ENCODE measurements at regions not wholly inside any gene's neighbourhood (a gene's known extent, or its start where the extent isn't known, plus 50 kb on each side); places are given as distances from the start of the nearest gene placed in this dataset.

- TF ChIP-seq EZH2 (IDR thresholded peaks at IDR 0.05; ENCODE audit: borderline replicate concordance, low read depth, low read length, severe bottlenecking) (no peak), POLR2A (IDR thresholded peaks at IDR 0.05; ENCODE audit: low read depth, low read length) (no peak), MAX (IDR thresholded peaks at IDR 0.05; ENCODE audit: insufficient read depth, insufficient read length) (no peak), POLR2AphosphoS5 (IDR thresholded peaks at IDR 0.05; ENCODE audit: insufficient read depth, low read depth, low read length) (no peak), GATA2 (IDR thresholded peaks at IDR 0.05; ENCODE audit: insufficient read depth, insufficient read length, low read depth, low read length) (no peak), FOS (IDR thresholded peaks at IDR 0.05; ENCODE audit: borderline replicate concordance, insufficient read depth, low read length) (no peak), JUN (IDR thresholded peaks at IDR 0.05; ENCODE audit: borderline replicate concordance, insufficient read depth, insufficient read length, low read depth) (no peak)
- TF ChIP-seq, protein P1, sequence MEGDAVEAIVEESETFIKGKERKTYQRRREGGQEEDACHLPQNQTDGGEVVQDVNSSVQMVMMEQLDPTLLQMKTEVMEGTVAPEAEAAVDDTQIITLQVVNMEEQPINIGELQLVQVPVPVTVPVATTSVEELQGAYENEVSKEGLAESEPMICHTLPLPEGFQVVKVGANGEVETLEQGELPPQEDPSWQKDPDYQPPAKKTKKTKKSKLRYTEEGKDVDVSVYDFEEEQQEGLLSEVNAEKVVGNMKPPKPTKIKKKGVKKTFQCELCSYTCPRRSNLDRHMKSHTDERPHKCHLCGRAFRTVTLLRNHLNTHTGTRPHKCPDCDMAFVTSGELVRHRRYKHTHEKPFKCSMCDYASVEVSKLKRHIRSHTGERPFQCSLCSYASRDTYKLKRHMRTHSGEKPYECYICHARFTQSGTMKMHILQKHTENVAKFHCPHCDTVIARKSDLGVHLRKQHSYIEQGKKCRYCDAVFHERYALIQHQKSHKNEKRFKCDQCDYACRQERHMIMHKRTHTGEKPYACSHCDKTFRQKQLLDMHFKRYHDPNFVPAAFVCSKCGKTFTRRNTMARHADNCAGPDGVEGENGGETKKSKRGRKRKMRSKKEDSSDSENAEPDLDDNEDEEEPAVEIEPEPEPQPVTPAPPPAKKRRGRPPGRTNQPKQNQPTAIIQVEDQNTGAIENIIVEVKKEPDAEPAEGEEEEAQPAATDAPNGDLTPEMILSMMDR (IDR thresholded peaks at IDR 0.05; ENCODE audit: extremely low read depth in 1 of 2, insufficient read depth in 1 of 2, low read depth in 1 of 2, low read length in 2 of 2), result no peak
These were observed 332.6 kb upstream of the KLF6 start for GRCh38 chr10:4117604-4118003.
